ENCODE measurements at regions not wholly inside any gene's neighbourhood (a gene's known extent, or its start where the extent isn't known, plus 50 kb on each side); places are given as distances from the start of the nearest gene placed in this dataset.
"Not testable (repeated sequence)": the region's sequence is repeated elsewhere in the genome, so short reads cannot be mapped to it uniquely, and the experiment has no call there.

GRCh38 chr7:66539902-66540375, 88.7 kb upstream of the KCTD7 start:
- no peaks in the 10 kb centered on the region for H3K9me3 ChIP-seq
- intact Hi-C loops (cut with DNase I) = no loop called here
- WGBS, 2 donors = 90 to 95% methylated on average over 8 of the region's 8 CpGs

GRCh38 chr7:66542049-66542448, 86.6 kb upstream of the KCTD7 start:
- no peaks in the 10 kb centered on the region for H3K9me3 ChIP-seq
- no peak for TF ChIP-seq CTCF (IDR thresholded peaks at IDR 0.05)
- TF ChIP-seq POLR2A (IDR thresholded peaks at IDR 0.05) = no peak
- no peaks in the 10 kb centered on the region for H3K27me3 ChIP-seq
- H3K4me1 ChIP-seq = peaks cover 0 to 11% of the 10 kb centered on the region in 2 donors
- H3K36me3 ChIP-seq = peaks cover 8 to 19% of the 10 kb centered on the region in 2 donors
- DNase-seq = no peak
- 93 to 95% methylated on average over 3 to 5 of the region's 5 CpGs for WGBS, 2 donors
- H3K4me3 ChIP-seq (replicated peaks in 1 of 3) = no peak overlapping the region
- intact Hi-C loops (cut with DNase I) = no loop called here
- H3K27ac ChIP-seq = no peak overlapping the region

More at GRCh38 chr7:66539902-66540375, 88.7 kb upstream of the KCTD7 start:
- no peak for DNase-seq
- peaks cover 2 to 13% of the 10 kb centered on the region in 2 donors for H3K36me3 ChIP-seq
- peaks cover 0 to 11% of the 10 kb centered on the region in 2 donors for H3K4me1 ChIP-seq
- no peaks in the 10 kb centered on the region for H3K27me3 ChIP-seq
- H3K4me3 ChIP-seq (replicated peaks in 1 of 3) = no peak overlapping the region
- H3K27ac ChIP-seq = no peak overlapping the region
- TF ChIP-seq POLR2A (IDR thresholded peaks at IDR 0.05) (no peak), CTCF (IDR thresholded peaks at IDR 0.05) (no peak)

GRCh38 chr7:66542528-66543269, 86.0 kb upstream of the KCTD7 start:
- intact Hi-C loops (cut with DNase I) = no loop called here

GRCh38 chr7:66549466-66549865, 79.2 kb upstream of the KCTD7 start:
- intact Hi-C loops (cut with DNase I) = no loop called here
- Histone ChIP-seq H3K4me3 (replicated peaks in 1 of 3) (no peak overlapping the region), H3K27ac (no peak overlapping the region), H3K9me3 (no peaks in the 10 kb centered on the region), H3K27me3 (no peaks in the 10 kb centered on the region), H3K4me1 (no peaks in the 10 kb centered on the region), H3K36me3 (peaks cover 42 to 45% of the 10 kb centered on the region in 2 donors)
- DNase-seq = no peak
- TF ChIP-seq POLR2A (IDR thresholded peaks at IDR 0.05) (no peak), CTCF (IDR thresholded peaks at IDR 0.05) (no peak)
- 96 to 97% methylated on average over 5 to 6 of the region's 6 CpGs for WGBS, 2 donors

More at GRCh38 chr7:66542528-66543269, 86.0 kb upstream of the KCTD7 start:
- Histone ChIP-seq H3K9me3 (no peaks in the 10 kb centered on the region), H3K27me3 (no peaks in the 10 kb centered on the region), H3K27ac (peak overlapping the region in 1 of 3 donors; percentile 24), H3K4me3 (replicated peaks in 1 of 3) (no peak overlapping the region), H3K36me3 (peaks cover 8 to 19% of the 10 kb centered on the region in 2 donors), H3K4me1 (peaks cover 0 to 11% of the 10 kb centered on the region in 2 donors)
- no peak for TF ChIP-seq CTCF (IDR thresholded peaks at IDR 0.05)
- TF ChIP-seq POLR2A (IDR thresholded peaks at IDR 0.05) = no peak
- 40 to 47% methylated on average over 14 of the region's 14 CpGs for WGBS, 2 donors
- peak; percentile 53 to 64 for DNase-seq

- TF ChIP-seq POLR2A (IDR thresholded peaks at IDR 0.05) = no peak
- TF ChIP-seq CTCF (IDR thresholded peaks at IDR 0.05) = no peak
- Histone ChIP-seq H3K4me3 (replicated peaks in 1 of 3) (no peak overlapping the region), H3K4me1 (peaks cover 0 to 7% of the 10 kb centered on the region in 2 donors), H3K27me3 (no peaks in the 10 kb centered on the region), H3K36me3 (peaks cover 34 to 52% of the 10 kb centered on the region in 2 donors), H3K27ac (no peak overlapping the region), H3K9me3 (no peaks in the 10 kb centered on the region)
- DNase-seq = no peak
- WGBS, 2 donors = 97 to 98% methylated on average over 9 of the region's 9 CpGs
- intact Hi-C loops (cut with DNase I) = no loop called here
These were observed 75.7 kb upstream of the KCTD7 start for GRCh38 chr7:66553001-66553400.

- intact Hi-C loops (cut with DNase I); H3K9me3 ChIP-seq; H3K27ac ChIP-seq; DNase-seq; H3K4me1 ChIP-seq; H3K4me3 ChIP-seq (replicated peaks in 1 of 3); H3K27me3 ChIP-seq: not testable (repeated sequence)
- 63 to 69% methylated on average over 2 of the region's 2 CpGs for WGBS, 2 donors
- peaks cover 38 to 54% of the 10 kb centered on the region in 2 donors for H3K36me3 ChIP-seq
These were observed 75.0 kb upstream of the KCTD7 start for GRCh38 chr7:66553675-66554074.

GRCh38 chr7:66554291-66554690, 74.4 kb upstream of the KCTD7 start:
- H3K27me3 ChIP-seq; H3K27ac ChIP-seq; H3K4me1 ChIP-seq; intact Hi-C loops (cut with DNase I); H3K4me3 ChIP-seq (replicated peaks in 1 of 3); H3K9me3 ChIP-seq; DNase-seq: not testable (repeated sequence)
- 84 to 89% methylated on average over 7 to 8 of the region's 8 CpGs for WGBS, 2 donors
- peaks cover 35 to 54% of the 10 kb centered on the region in 2 donors for H3K36me3 ChIP-seq
